GF-D8 (cell line): ENCODE measurements at regions not wholly inside any gene's neighbourhood (a gene's known extent, or its start where the extent isn't known, plus 50 kb on each side); places are given as distances from the start of the nearest gene placed in this dataset.
"Not testable (repeated sequence)": the region's sequence is repeated elsewhere in the genome, so short reads cannot be mapped to it uniquely, and the experiment has no call there.

Experiments used
- DNase-seq: peaks from one replicate; lab custom pipeline; 2025; lab: John Stamatoyannopoulos, UW

- no peak for DNase-seq
Measured at GRCh38 chr12:24363177-24363754, 413.8 kb upstream of the SOX5 start.

GRCh38 chr12:24361877-24362580 lies 412.6 kb upstream of the SOX5 start:
- no peak for DNase-seq

GRCh38 chr12:24360907-24361306 lies 411.4 kb upstream of the SOX5 start:
- DNase-seq: no peak

- DNase-seq: no peak
Measured at GRCh38 chr12:24360461-24360860, 411.0 kb upstream of the SOX5 start.

- no peak for DNase-seq
Measured at GRCh38 chr12:24360057-24360456, 410.6 kb upstream of the SOX5 start.

GRCh38 chr12:24359418-24359817 lies 409.9 kb upstream of the SOX5 start:
- no peak for DNase-seq

GRCh38 chr12:24356240-24356804 lies 406.9 kb upstream of the SOX5 start:
- DNase-seq: no peak

GRCh38 chr12:24352363-24352762 lies 402.9 kb upstream of the SOX5 start:
- DNase-seq: no peak

- no peak for DNase-seq
Measured at GRCh38 chr12:24349051-24349799, 399.8 kb upstream of the SOX5 start.

- DNase-seq: not testable (repeated sequence)
Measured at GRCh38 chr12:24348180-24348579, 398.7 kb upstream of the SOX5 start.

GRCh38 chr12:24328261-24328660 lies 378.8 kb upstream of the SOX5 start:
- DNase-seq: no peak

- DNase-seq: no peak
Measured at GRCh38 chr12:24325331-24325730, 375.9 kb upstream of the SOX5 start.

- peak; percentile 74 for DNase-seq
Measured at GRCh38 chr12:24307716-24308335, 358.4 kb upstream of the SOX5 start.

GRCh38 chr12:24307153-24307552 lies 357.7 kb upstream of the SOX5 start:
- DNase-seq: no peak

GRCh38 chr12:24306001-24306400 lies 356.5 kb upstream of the SOX5 start:
- no peak for DNase-seq

GRCh38 chr12:24304285-24304684 lies 354.8 kb upstream of the SOX5 start:
- no peak for DNase-seq

GRCh38 chr12:24302708-24303107 lies 353.2 kb upstream of the SOX5 start:
- DNase-seq: no peak

GRCh38 chr12:24297516-24297915 lies 348.0 kb upstream of the SOX5 start:
- DNase-seq: no peak

- DNase-seq: no peak
Measured at GRCh38 chr12:24293549-24293948, 344.1 kb upstream of the SOX5 start.

GRCh38 chr12:24287963-24288362 lies 338.5 kb upstream of the SOX5 start:
- no peak for DNase-seq

- no peak for DNase-seq
Measured at GRCh38 chr12:24285448-24285847, 336.0 kb upstream of the SOX5 start.

GRCh38 chr12:24281341-24281740 lies 331.9 kb upstream of the SOX5 start:
- DNase-seq: no peak
